NT2/D1 (cell line): ENCODE measurements at regions not wholly inside any gene's neighbourhood (a gene's known extent, or its start where the extent isn't known, plus 50 kb on each side); places are given as distances from the start of the nearest gene placed in this dataset.

ENCODE experiments used
- SUZ12 ChIP-seq: IDR thresholded peaks from 2 replicates; pipeline ENCODE4 v1.6.1; 2011; ENCODE audit not compliant: insufficient read length, insufficient read depth; ENCODE audit errors: extremely low read depth
- ZNF274 ChIP-seq: IDR thresholded peaks from 2 replicates; pipeline ENCODE4 v1.6.1; 2011; ENCODE audit warnings: mild to moderate bottlenecking, low read depth, low read length

GRCh38 chr4:62204136-62204535 lies 1004.0 kb downstream of the ADGRL3 start:
- TF ChIP-seq ZNF274 (no peak), SUZ12 (no peak)
